GOT3 (cell line): ENCODE measurements at regions not wholly inside any gene's neighbourhood (a gene's known extent, or its start where the extent isn't known, plus 50 kb on each side); places are given as distances from the start of the nearest gene placed in this dataset.
"Not testable (repeated sequence)": the region's sequence is repeated elsewhere in the genome, so short reads cannot be mapped to it uniquely, and the experiment has no call there.

Experiments
- DNase-seq: peaks from one replicate; lab custom pipeline; 2025; ENCODE audit warnings: mixed read lengths; lab: John Stamatoyannopoulos, UW

- DNase-seq: no peak
Measured at GRCh38 chr2:136324966-136325365, 207.0 kb upstream of the CXCR4 start.

- no peak for DNase-seq
Measured at GRCh38 chr2:136323935-136324334, 206.0 kb upstream of the CXCR4 start.

GRCh38 chr2:136323195-136323594 is 205.2 kb upstream of the CXCR4 start:
- no peak for DNase-seq

- no peak for DNase-seq
Measured at GRCh38 chr2:136322428-136322827, 204.5 kb upstream of the CXCR4 start.

GRCh38 chr2:136319651-136320050 is 201.7 kb upstream of the CXCR4 start:
- no peak for DNase-seq

- DNase-seq: no peak
Measured at GRCh38 chr2:136319237-136319636, 201.3 kb upstream of the CXCR4 start.

- DNase-seq: no peak
Measured at GRCh38 chr2:136314240-136314639, 196.3 kb upstream of the CXCR4 start.

- DNase-seq: not testable (repeated sequence)
Measured at GRCh38 chr2:136312568-136312967, 194.6 kb upstream of the CXCR4 start.

GRCh38 chr2:136310797-136311603 is 193.1 kb upstream of the CXCR4 start:
- no peak for DNase-seq

GRCh38 chr2:136310005-136310495 is 192.1 kb upstream of the CXCR4 start:
- no peak for DNase-seq

- DNase-seq: no peak
Measured at GRCh38 chr2:136308611-136309010, 190.7 kb upstream of the CXCR4 start.

GRCh38 chr2:136306836-136307235 is 188.9 kb upstream of the CXCR4 start:
- no peak for DNase-seq

GRCh38 chr2:136305517-136306192 is 187.7 kb upstream of the CXCR4 start:
- no peak for DNase-seq

GRCh38 chr2:136301006-136301405 is 183.1 kb upstream of the CXCR4 start:
- no peak for DNase-seq

- no peak for DNase-seq
Measured at GRCh38 chr2:136298631-136299030, 180.7 kb upstream of the CXCR4 start.

- no peak for DNase-seq
Measured at GRCh38 chr2:136297994-136298393, 180.0 kb upstream of the CXCR4 start.

GRCh38 chr2:136297312-136297711 is 179.4 kb upstream of the CXCR4 start:
- DNase-seq: no peak

GRCh38 chr2:136295168-136295567 is 177.2 kb upstream of the CXCR4 start:
- DNase-seq: no peak

- DNase-seq: no peak
Measured at GRCh38 chr2:136291871-136292270, 173.9 kb upstream of the CXCR4 start.

GRCh38 chr2:136290326-136290725 is 172.4 kb upstream of the CXCR4 start:
- no peak for DNase-seq

- no peak for DNase-seq
Measured at GRCh38 chr2:136288249-136288648, 170.3 kb upstream of the CXCR4 start.

- no peak for DNase-seq
Measured at GRCh38 chr2:136286423-136286822, 168.5 kb upstream of the CXCR4 start.
